ENCODE measurements at regions not wholly inside any gene's neighbourhood (a gene's known extent, or its start where the extent isn't known, plus 50 kb on each side); places are given as distances from the start of the nearest gene placed in this dataset.

GRCh38 chr3:195005759-195006510 lies 265.0 kb downstream of the XXYLT1 start:
- no peak for TF ChIP-seq CTCF (conservative IDR thresholded peaks at IDR 0.05)
- no peak for TF ChIP-seq EZH2 (IDR thresholded peaks at IDR 0.05; ENCODE audit: low read depth)
